ENCODE measurements at regions not wholly inside any gene's neighbourhood (a gene's known extent, or its start where the extent isn't known, plus 50 kb on each side); places are given as distances from the start of the nearest gene placed in this dataset.

DNA sequence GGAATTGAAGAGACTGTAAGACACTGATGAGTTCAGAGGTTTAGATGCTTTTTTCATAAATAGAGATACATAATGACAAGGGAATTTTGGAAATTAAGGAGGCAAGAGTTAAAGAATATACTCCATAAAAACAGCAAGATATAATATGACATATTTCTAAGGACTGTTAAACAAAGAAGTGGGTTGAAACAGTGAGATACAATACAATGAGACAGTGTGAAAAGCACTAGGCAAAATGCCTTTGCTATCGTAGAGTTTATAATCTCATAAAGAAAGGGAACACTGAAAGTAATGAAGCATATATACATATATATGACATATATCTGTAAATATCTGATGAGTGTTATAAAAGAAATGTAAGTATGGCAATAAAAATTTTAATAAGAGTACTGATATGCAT is 1496.2 kb downstream of the TECRL start:
- TF ChIP-seq SALL1 (CRISPR knock-in tag; IDR thresholded peaks at IDR 0.05) (no peak), KDM4B (CRISPR knock-in tag; IDR thresholded peaks at IDR 0.05) (no peak)

Measured in HepG2 (cell line).